HG03442 (cell line): ENCODE measurements at regions not wholly inside any gene's neighbourhood (a gene's known extent, or its start where the extent isn't known, plus 50 kb on each side); places are given as distances from the start of the nearest gene placed in this dataset.
A peak's percentile ranks its signal among the peaks of the same experiment; 100 is the strongest.
"Not testable (repeated sequence)": the region's sequence is repeated elsewhere in the genome, so short reads cannot be mapped to it uniquely, and the experiment has no call there.

Source experiments
- ATAC-seq: cut with Tn5 transposase; IDR thresholded peaks from one replicate; pipeline ENCODE4 v1.9.1; 2021; ENCODE audit warnings: mild to moderate bottlenecking, moderate library complexity; ENCODE audit not compliant: unreplicated experiment

- ATAC-seq, result no peak
Observed at GRCh38 chr14:28820677-28821076, 54.1 kb downstream of the FOXG1 start.

- no peak for ATAC-seq
Observed at GRCh38 chr14:28821993-28822392, 55.4 kb downstream of the FOXG1 start.

- no peak for ATAC-seq
Observed at GRCh38 chr14:28823245-28823644, 56.7 kb downstream of the FOXG1 start.

GRCh38 chr14:28830115-28830534, 63.5 kb downstream of the FOXG1 start:
- no peak for ATAC-seq

GRCh38 chr14:28831126-28831525, 64.5 kb downstream of the FOXG1 start:
- ATAC-seq, result peak; percentile 99

GRCh38 chr14:28842569-28842968, 76.0 kb downstream of the FOXG1 start:
- ATAC-seq, result not testable (repeated sequence)

- ATAC-seq, result no peak
Observed at GRCh38 chr14:28867571-28867970, 101.0 kb downstream of the FOXG1 start.

GRCh38 chr14:28870033-28870564, 103.5 kb downstream of the FOXG1 start:
- no peak for ATAC-seq

GRCh38 chr14:28875934-28876571, 109.5 kb downstream of the FOXG1 start:
- ATAC-seq, result no peak

GRCh38 chr14:28876572-28876945, 110.0 kb downstream of the FOXG1 start:
- ATAC-seq, result no peak

- no peak for ATAC-seq
Observed at GRCh38 chr14:28877923-28878322, 111.3 kb downstream of the FOXG1 start.

GRCh38 chr14:28879573-28879996, 113.0 kb downstream of the FOXG1 start:
- no peak for ATAC-seq

GRCh38 chr14:28886940-28887339, 120.4 kb downstream of the FOXG1 start:
- no peak for ATAC-seq

GRCh38 chr14:28895389-28895788, 128.8 kb downstream of the FOXG1 start:
- no peak for ATAC-seq

- no peak for ATAC-seq
Observed at GRCh38 chr14:28896337-28896736, 129.8 kb downstream of the FOXG1 start.

GRCh38 chr14:28901631-28902030, 135.0 kb downstream of the FOXG1 start:
- ATAC-seq, result no peak

- no peak for ATAC-seq
Observed at GRCh38 chr14:28902930-28903329, 136.3 kb downstream of the FOXG1 start.

GRCh38 chr14:28911521-28911920, 144.9 kb downstream of the FOXG1 start:
- ATAC-seq, result no peak

GRCh38 chr14:28913056-28913455, 146.5 kb downstream of the FOXG1 start:
- ATAC-seq, result no peak

GRCh38 chr14:28926122-28926521, 159.5 kb downstream of the FOXG1 start:
- no peak for ATAC-seq

- no peak for ATAC-seq
Observed at GRCh38 chr14:28931999-28932398, 165.4 kb downstream of the FOXG1 start.

- ATAC-seq, result no peak
Observed at GRCh38 chr14:28936601-28937000, 170.0 kb downstream of the FOXG1 start.

- no peak for ATAC-seq
Observed at GRCh38 chr14:28941758-28942157, 175.2 kb downstream of the FOXG1 start.
